Astrocyte (in vitro differentiated cells and primary cell): ENCODE measurements at regions not wholly inside any gene's neighbourhood (a gene's known extent, or its start where the extent isn't known, plus 50 kb on each side); places are given as distances from the start of the nearest gene placed in this dataset.

Experiments used
- EZH2 ChIP-seq: IDR thresholded peaks from 2 replicates; pipeline ENCODE4 v1.6.1; 2012; ENCODE audit warnings: mild to moderate bottlenecking, low read length, inconsistent platforms; ENCODE audit not compliant: insufficient read depth
- TF ChIP-seq, protein P1 (sequence below): IDR thresholded peaks from 2 replicates; pipeline ENCODE4 v1.5.1; 2011; ENCODE audit warnings: low read depth, mild to moderate bottlenecking, inconsistent platforms, low read length, moderate library complexity; ENCODE audit not compliant: insufficient read depth

GRCh38 chr6:71385111-71385822, 96.7 kb downstream of the OGFRL1 start:
- TF ChIP-seq, protein P1, sequence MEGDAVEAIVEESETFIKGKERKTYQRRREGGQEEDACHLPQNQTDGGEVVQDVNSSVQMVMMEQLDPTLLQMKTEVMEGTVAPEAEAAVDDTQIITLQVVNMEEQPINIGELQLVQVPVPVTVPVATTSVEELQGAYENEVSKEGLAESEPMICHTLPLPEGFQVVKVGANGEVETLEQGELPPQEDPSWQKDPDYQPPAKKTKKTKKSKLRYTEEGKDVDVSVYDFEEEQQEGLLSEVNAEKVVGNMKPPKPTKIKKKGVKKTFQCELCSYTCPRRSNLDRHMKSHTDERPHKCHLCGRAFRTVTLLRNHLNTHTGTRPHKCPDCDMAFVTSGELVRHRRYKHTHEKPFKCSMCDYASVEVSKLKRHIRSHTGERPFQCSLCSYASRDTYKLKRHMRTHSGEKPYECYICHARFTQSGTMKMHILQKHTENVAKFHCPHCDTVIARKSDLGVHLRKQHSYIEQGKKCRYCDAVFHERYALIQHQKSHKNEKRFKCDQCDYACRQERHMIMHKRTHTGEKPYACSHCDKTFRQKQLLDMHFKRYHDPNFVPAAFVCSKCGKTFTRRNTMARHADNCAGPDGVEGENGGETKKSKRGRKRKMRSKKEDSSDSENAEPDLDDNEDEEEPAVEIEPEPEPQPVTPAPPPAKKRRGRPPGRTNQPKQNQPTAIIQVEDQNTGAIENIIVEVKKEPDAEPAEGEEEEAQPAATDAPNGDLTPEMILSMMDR, result no peak
- TF ChIP-seq EZH2, result no peak
